NB4 (cell line): ENCODE measurements at regions not wholly inside any gene's neighbourhood (a gene's known extent, or its start where the extent isn't known, plus 50 kb on each side); places are given as distances from the start of the nearest gene placed in this dataset.

Source experiments
- DNase-seq: peaks from one replicate; pipeline ENCODE4 v3.0.0; 2010; ENCODE audit warnings: low read depth
- H3K4me3 ChIP-seq: one replicate; pipeline ENCODE4 v1.5.1; 2011; ENCODE audit warnings: mild to moderate bottlenecking, low read depth, low read length, moderate library complexity
- CTCF ChIP-seq: IDR thresholded peaks from one replicate; pipeline ENCODE4 v1.5.1; 2012; ENCODE audit warnings: low read depth, low read length
- MAX ChIP-seq: IDR thresholded peaks from 2 replicates; pipeline ENCODE4 v1.6.1; 2011; ENCODE audit warnings: low read depth, low read length
- MYC ChIP-seq: IDR thresholded peaks from 2 replicates; pipeline ENCODE4 v1.6.1; 2011; ENCODE audit warnings: low read depth, low read length
- POLR2A ChIP-seq: IDR thresholded peaks from 2 replicates; pipeline ENCODE4 v1.6.1; 2011; ENCODE audit warnings: mild to moderate bottlenecking; ENCODE audit not compliant: insufficient read length; ENCODE audit errors: extremely low read depth

DNA sequence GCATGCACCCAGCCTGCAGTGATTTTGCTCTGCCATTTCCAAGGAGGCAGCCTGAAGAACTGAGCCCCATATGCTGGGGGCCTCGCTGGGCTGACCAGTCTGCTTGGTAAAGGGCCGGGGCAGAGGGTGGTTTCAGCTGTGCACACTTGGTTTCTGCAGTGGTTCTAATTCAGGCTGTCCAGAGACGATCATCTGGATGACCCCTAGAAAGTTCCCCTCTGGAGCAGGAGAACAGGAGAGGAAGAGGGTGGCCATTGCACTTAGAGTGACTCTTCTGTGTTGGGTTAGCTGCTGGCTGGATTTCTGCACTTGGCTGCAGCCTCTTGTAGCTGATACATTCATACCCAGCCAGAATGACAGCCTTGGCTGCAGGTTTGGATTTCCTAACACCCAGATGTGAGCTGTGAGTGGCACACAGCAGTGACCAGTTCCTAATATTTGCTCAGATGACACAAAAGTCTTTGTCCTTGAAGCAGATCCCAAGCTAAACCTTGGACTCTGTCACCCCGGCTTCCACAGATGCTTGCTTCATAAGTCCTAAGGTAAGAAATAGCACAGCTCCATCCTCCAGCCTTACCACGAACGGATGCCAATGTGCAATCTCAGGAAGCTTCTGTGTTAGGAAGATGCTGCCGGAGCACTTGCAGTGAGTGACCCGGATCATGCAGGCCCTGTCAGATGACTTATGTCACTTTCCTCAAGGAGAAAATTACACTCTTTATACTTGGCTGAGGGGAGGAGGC is 105.6 kb downstream of the HNRNPLL start:
- TF ChIP-seq MAX (no peak), POLR2A (no peak), CTCF (no peak), MYC (no peak)
- no peak overlapping the region for H3K4me3 ChIP-seq

GRCh38 chr2:38495880-38496279 is 106.8 kb downstream of the HNRNPLL start:
- DNase-seq, result no peak
- TF ChIP-seq MAX (no peak), CTCF (no peak), MYC (no peak), POLR2A (no peak)
- no peak overlapping the region for H3K4me3 ChIP-seq

More for the DNA sequence above, 105.6 kb downstream of the HNRNPLL start:
- DNase-seq, result no peak

- DNase-seq, result no peak
Measured at GRCh38 chr2:38494394-38494793, 108.3 kb downstream of the HNRNPLL start.

DNA sequence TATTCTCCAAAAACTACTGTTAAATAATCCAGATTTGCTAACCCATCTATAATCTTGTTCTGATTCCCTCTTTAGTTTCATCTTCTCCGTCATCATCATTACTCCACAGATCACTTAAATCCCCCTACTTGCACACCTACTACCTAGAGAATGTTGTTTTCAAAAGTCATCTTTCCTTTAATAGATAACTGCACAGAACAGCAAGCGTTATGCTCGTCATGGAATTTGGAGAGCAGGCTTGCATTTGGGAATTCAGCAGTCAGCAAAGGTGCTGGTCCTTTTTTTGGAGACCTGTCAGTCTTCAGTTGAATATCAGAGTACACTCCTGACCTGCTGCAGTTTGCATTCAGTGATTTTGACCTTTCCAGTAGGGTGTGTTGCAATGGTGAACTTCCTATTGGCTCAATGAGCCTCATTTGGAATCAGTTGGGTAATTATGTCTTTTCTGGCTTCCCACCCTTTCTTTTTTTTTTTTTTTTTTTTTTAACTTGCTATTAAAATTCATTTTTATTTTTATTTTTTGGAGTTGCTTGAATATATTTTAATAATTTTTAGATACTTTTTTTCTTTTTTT is 110.6 kb downstream of the HNRNPLL start:
- peak; percentile 19 for DNase-seq
- TF ChIP-seq POLR2A (no peak), MYC (no peak), MAX (no peak), CTCF (no peak)
- no peak overlapping the region for H3K4me3 ChIP-seq

More at GRCh38 chr2:38494394-38494793, 108.3 kb downstream of the HNRNPLL start:
- no peak overlapping the region for H3K4me3 ChIP-seq
- TF ChIP-seq CTCF, result no peak
- TF ChIP-seq POLR2A, result no peak
- TF ChIP-seq MYC, result no peak
- TF ChIP-seq MAX, result no peak

- DNase-seq, result no peak
- H3K4me3 ChIP-seq, result no peak overlapping the region
Measured at GRCh38 chr2:38491436-38491835, 111.3 kb downstream of the HNRNPLL start.

More at GRCh38 chr2:38491436-38491835, 111.3 kb downstream of the HNRNPLL start:
- no peak for TF ChIP-seq POLR2A
- TF ChIP-seq MYC, result no peak
- no peak for TF ChIP-seq CTCF
- no peak for TF ChIP-seq MAX
